ENCODE measurements at regions not wholly inside any gene's neighbourhood (a gene's known extent, or its start where the extent isn't known, plus 50 kb on each side); places are given as distances from the start of the nearest gene placed in this dataset.

DNA sequence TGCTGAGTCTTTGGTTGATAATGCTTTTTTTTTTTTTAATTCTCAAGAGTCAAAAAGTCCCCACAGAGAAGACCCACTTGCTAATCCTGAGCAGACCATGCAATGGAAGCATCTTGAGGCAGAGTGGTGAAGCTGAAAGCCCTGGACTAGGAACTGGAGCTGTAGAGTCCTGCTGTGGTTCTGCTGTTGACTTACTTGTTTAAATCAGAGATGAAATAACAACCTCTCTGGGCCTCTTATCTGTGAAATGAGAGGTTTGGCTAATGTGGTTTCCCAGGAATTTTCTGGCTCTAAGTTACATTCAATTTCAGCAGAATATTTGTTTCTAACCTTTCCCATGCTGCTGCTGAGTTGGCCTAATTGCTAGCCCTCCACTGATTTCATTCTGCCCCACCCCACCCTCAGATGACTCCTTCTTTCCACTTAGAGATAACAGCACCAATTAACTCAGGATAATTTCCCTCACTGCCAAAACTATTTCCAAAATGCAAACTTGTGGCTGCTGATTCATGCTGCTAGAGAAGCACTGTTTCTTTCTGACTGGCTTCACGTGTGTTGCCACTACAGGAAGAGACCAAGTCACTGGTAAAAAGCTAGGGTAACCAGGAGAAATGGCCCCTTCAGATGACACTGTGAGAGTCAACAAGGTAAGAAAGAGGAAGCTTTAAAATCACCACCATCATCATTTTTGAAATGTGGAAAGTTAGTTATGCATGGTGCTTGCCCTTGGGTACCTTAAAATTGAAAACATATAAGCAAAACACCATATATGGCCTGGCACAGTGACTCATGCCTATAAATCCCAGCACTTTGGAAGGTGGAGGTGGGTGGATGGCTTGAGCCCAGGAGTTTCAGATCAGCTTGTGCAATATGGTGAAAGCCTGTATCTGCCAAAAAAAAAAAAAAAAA lies 326.4 kb downstream of the DCHS2 start:
- Histone ChIP-seq H3K27ac (ENCODE audit: low read length in 2 of 2) (no peak overlapping the region), H3K36me3 (replicated peaks in 1 of 2; ENCODE audit: control extremely low read depth in 1 of 2, control insufficient read depth in 1 of 2, extremely low read depth in 1 of 2, insufficient read depth in 2 of 2, low read length in 1 of 2) (no peaks in the 10 kb centered on the region), H3K9ac (ENCODE audit: low read length) (no peak overlapping the region), H3K9me3 (ENCODE audit: control extremely low read depth in 1 of 3, control insufficient read depth in 2 of 3, insufficient read depth in 1 of 3, low read length in 2 of 3) (no peaks in the 10 kb centered on the region), H3K79me2 (ENCODE audit: control insufficient read depth, insufficient read depth, low read length) (no peaks in the 10 kb centered on the region), H3K4me1 (ENCODE audit: control insufficient read depth in 2 of 2, insufficient read depth in 2 of 2, low read length in 2 of 2) (no peaks in the 10 kb centered on the region), H3K4me3 (ENCODE audit: control extremely low read depth in 1 of 5, extremely low read depth in 1 of 5, insufficient read depth in 1 of 5, low read depth in 2 of 5, low read length in 4 of 5) (no peak overlapping the region), H2AFZ (ENCODE audit: insufficient read depth, low read depth, low read length, poor library complexity, severe bottlenecking) (no peak overlapping the region), H3K27me3 (replicated peaks in 1 of 4; ENCODE audit: control extremely low read depth in 1 of 4, control insufficient read depth in 3 of 4, insufficient read depth in 4 of 4, low read length in 3 of 4) (no peaks in the 10 kb centered on the region), H4K20me1 (ENCODE audit: control insufficient read depth, insufficient read depth, low read length, poor library complexity, severe bottlenecking) (no peaks in the 10 kb centered on the region), H3K4me2 (replicated peaks; ENCODE audit: low read depth, low read length, poor library complexity, severe bottlenecking) (no peak overlapping the region)
- no peaks in the 10 kb centered on the region for H3K4me1 Mint-ChIP-seq
- intact Hi-C loops (cut with micrococcal nuclease), result no loop called here
- no peak overlapping the region for H3K4me3 Mint-ChIP-seq
- peaks cover 6% of the 10 kb centered on the region for H3K27me3 Mint-ChIP-seq
- ChIA-PET CTCF (no interaction called here), POLR2A (interaction anchor here (0.6 kb wide), 1 partner anchor 348 kb away, joined by 5 read pairs; no protein-coding TSS in a partner anchor)
- ATAC-seq (ENCODE audit: low read depth), result no peak
- no peaks in the 10 kb centered on the region for H3K9me3 Mint-ChIP-seq (ENCODE audit: insufficient read depth)
- no peak for TF ChIP-seq EZH2 (IDR thresholded peaks at IDR 0.05; ENCODE audit: borderline replicate concordance, insufficient read depth, low read depth, low read length, poor library complexity, severe bottlenecking)
- TF ChIP-seq, protein P1, sequence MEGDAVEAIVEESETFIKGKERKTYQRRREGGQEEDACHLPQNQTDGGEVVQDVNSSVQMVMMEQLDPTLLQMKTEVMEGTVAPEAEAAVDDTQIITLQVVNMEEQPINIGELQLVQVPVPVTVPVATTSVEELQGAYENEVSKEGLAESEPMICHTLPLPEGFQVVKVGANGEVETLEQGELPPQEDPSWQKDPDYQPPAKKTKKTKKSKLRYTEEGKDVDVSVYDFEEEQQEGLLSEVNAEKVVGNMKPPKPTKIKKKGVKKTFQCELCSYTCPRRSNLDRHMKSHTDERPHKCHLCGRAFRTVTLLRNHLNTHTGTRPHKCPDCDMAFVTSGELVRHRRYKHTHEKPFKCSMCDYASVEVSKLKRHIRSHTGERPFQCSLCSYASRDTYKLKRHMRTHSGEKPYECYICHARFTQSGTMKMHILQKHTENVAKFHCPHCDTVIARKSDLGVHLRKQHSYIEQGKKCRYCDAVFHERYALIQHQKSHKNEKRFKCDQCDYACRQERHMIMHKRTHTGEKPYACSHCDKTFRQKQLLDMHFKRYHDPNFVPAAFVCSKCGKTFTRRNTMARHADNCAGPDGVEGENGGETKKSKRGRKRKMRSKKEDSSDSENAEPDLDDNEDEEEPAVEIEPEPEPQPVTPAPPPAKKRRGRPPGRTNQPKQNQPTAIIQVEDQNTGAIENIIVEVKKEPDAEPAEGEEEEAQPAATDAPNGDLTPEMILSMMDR (IDR thresholded peaks at IDR 0.05), result no peak
- H3K27ac Mint-ChIP-seq, result no peak overlapping the region
- WGBS (ENCODE audit: insufficient coverage), result 13% methylated on average over 1 of the region's 1 CpG
- no peak for DNase-seq

DNA sequence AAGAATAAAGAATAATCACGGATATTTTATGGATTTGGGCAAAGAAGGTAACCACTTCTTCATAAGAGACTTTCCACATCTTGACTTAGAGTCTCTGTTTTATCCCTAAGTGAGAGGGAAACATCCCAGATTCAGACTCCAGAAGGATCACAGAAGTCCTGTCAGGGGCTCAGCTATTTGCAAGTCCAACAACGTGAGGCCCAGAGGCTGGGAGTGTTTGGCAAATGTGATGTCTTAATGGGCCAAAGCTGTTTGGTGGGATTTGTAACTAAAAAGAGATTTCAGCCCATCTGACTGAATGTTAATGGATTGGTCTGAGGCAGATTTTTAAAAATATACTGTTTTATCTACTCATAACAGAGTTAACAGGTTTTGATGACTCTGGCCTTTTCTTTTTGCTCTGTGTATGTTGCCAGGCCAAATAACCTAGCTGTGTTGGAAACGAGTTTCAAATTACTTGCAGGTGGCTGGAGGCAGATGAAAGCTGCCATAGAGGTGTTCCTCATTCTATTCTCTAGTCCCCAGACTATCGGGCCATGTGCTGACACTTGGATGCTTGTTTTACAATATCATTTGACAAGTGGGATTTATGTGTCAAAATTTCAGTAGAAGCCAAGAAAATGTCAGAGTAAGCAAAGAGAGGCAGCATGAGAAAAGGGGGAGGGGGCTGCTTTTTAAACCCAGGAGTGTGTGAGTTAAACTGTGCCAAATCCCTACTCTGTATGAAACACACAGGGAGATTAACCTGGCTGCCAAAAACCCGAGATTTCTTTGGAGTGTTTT lies 330.9 kb downstream of the DCHS2 start:
- no peak for ATAC-seq (ENCODE audit: low read depth)
- intact Hi-C loops (cut with micrococcal nuclease), result no loop called here
- H4K20me1 ChIP-seq (ENCODE audit: control insufficient read depth, insufficient read depth, low read length, poor library complexity, severe bottlenecking), result no peaks in the 10 kb centered on the region
- 60% methylated on average over 2 of the region's 5 CpGs for WGBS (ENCODE audit: insufficient coverage)
- no peaks in the 10 kb centered on the region for H3K9me3 Mint-ChIP-seq (ENCODE audit: insufficient read depth)
- no peak overlapping the region for H2AFZ ChIP-seq (ENCODE audit: insufficient read depth, low read depth, low read length, poor library complexity, severe bottlenecking)
- no peaks in the 10 kb centered on the region for H3K9me3 ChIP-seq (ENCODE audit: control extremely low read depth in 1 of 3, control insufficient read depth in 2 of 3, insufficient read depth in 1 of 3, low read length in 2 of 3)
- no peaks in the 10 kb centered on the region for H3K27me3 ChIP-seq (replicated peaks in 1 of 4; ENCODE audit: control extremely low read depth in 1 of 4, control insufficient read depth in 3 of 4, insufficient read depth in 4 of 4, low read length in 3 of 4)
- ChIA-PET CTCF (no interaction called here), POLR2A (no interaction called here)
- TF ChIP-seq EZH2 (IDR thresholded peaks at IDR 0.05; ENCODE audit: borderline replicate concordance, insufficient read depth, low read depth, low read length, poor library complexity, severe bottlenecking), result no peak
- peaks cover 11% of the 10 kb centered on the region for H3K27me3 Mint-ChIP-seq
- DNase-seq, result no peak
- H3K9ac ChIP-seq (ENCODE audit: low read length), result no peak overlapping the region
- no peak overlapping the region for H3K27ac ChIP-seq (ENCODE audit: low read length in 2 of 2)
- no peak overlapping the region for H3K4me3 ChIP-seq (ENCODE audit: control extremely low read depth in 1 of 5, extremely low read depth in 1 of 5, insufficient read depth in 1 of 5, low read depth in 2 of 5, low read length in 4 of 5)
- no peaks in the 10 kb centered on the region for H3K4me1 Mint-ChIP-seq
- no peak overlapping the region for H3K27ac Mint-ChIP-seq
- H3K36me3 ChIP-seq (replicated peaks in 1 of 2; ENCODE audit: control extremely low read depth in 1 of 2, control insufficient read depth in 1 of 2, extremely low read depth in 1 of 2, insufficient read depth in 2 of 2, low read length in 1 of 2), result no peaks in the 10 kb centered on the region
- no peaks in the 10 kb centered on the region for H3K79me2 ChIP-seq (ENCODE audit: control insufficient read depth, insufficient read depth, low read length)
- H3K4me2 ChIP-seq (replicated peaks; ENCODE audit: low read depth, low read length, poor library complexity, severe bottlenecking), result no peak overlapping the region
- H3K4me1 ChIP-seq (ENCODE audit: control insufficient read depth in 2 of 2, insufficient read depth in 2 of 2, low read length in 2 of 2), result no peaks in the 10 kb centered on the region
- no peak overlapping the region for H3K4me3 Mint-ChIP-seq
